Suppressor macrophage (primary cell): ENCODE measurements at regions not wholly inside any gene's neighbourhood (a gene's known extent, or its start where the extent isn't known, plus 50 kb on each side); places are given as distances from the start of the nearest gene placed in this dataset.

Experiments
- DNase-seq, 4 experiments: peaks; one replicate each; pipeline ENCODE4 v3.0.0-alpha.2; 2020 to 2022

DNA sequence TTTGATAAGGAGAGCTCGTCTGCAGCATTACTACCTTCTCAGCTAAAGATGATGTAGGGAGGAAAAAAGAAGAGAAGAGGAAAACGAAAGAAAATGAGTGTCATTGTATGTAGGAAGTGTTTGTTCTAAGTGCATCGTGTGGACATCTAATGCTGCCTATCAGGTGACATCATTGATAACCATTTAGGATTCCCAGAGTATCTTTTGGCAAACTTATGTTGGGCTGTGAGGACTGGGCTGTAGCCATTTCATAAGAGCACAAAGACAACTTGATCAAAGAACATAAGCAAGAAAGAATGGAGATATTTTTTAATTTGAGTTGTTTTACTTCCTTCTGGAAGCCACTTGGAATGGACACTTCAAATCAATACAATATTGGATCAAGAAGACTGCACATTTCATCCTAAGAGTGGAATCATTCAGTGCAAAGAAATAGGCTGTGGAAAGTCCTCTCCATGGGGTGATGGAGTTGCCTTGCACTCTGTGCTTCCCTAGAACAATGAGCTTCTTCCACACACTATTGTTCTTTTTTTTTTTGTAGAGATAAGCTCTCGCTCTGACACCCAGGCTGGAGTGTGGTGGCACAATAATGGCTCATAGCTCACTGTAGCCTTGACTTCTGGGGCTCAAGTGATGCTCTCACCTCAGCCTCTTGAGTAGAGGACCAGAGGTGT is 52.4 kb upstream of the UBL3 start:
- no peak for DNase-seq

DNA sequence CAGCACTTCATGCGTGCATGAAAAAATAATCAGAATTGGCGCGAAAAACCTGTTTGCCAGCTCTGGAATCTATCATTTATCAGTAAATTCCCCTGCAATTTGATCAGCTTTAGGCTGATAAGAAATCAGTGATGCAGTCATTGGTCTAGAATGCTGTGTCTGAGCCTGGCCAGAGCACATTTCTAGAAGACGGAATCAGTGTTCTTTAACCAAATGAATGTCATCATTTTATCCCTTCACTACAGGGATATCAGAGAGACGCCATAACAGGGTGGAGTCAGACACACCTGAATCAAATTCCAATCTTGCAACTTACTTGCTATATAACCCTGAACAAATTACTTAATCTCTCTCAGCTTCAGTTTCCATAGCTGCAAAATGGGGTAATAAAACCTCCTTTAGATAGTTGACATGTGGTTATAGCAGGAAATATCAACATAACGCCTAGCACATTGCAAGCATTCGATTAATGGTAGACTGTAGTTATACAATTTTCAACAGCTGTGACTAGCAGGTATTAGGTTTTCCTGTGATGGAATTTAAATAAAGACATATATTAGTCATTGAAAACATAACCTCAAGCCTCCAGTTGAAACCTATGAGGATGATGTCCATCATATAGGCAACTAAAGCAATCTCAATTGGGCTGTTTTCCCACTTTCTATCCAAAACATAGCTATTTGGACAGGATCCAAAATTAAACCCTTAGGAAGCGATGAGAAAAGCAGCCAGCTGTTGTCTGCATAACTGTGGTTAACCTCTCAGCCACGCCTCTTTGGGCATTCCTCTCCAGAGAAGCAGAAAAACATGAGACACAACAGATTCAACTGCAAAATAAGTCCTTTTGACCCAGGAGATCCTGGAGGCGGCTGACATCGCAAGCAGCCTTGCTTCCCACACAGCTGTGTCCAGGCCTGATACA is 51.6 kb upstream of the UBL3 start:
- peak; percentile 10 to 47 (median 33) for DNase-seq
